H9 (cell line): ENCODE measurements at regions not wholly inside any gene's neighbourhood (a gene's known extent, or its start where the extent isn't known, plus 50 kb on each side); places are given as distances from the start of the nearest gene placed in this dataset.
A peak's percentile ranks its signal among the peaks of the same experiment; 100 is the strongest.

Source experiments
- DNase-seq: peaks from one replicate; pipeline ENCODE4 v3.0.0-alpha.2; 2017
- H2AFZ ChIP-seq: one replicate; pipeline ENCODE4 v1.6.1; 2013; ENCODE audit warnings: mild to moderate bottlenecking, low read length, control low read depth, moderate library complexity
- H2AK5ac ChIP-seq: 2 replicates; pipeline ENCODE4 v1.6.1; 2013; ENCODE audit warnings: low read length, control low read depth, mixed read lengths; ENCODE audit not compliant: insufficient read length
- H2BK120ac ChIP-seq: one replicate; pipeline ENCODE4 v1.6.1; 2013; ENCODE audit warnings: low read depth, mild to moderate bottlenecking, low read length, control low read depth, inconsistent platforms; ENCODE audit not compliant: poor library complexity, severe bottlenecking
- H2BK12ac ChIP-seq: 2 replicates; pipeline ENCODE4 v1.6.1; 2013; ENCODE audit warnings: low read length, control low read depth, mixed read lengths, low read depth; ENCODE audit not compliant: insufficient read length
- H2BK15ac ChIP-seq: 2 replicates; pipeline ENCODE4 v1.6.1; 2013; ENCODE audit warnings: low read depth, low read length, control low read depth
- H2BK20ac ChIP-seq: one replicate; pipeline ENCODE4 v1.6.1; 2013; ENCODE audit warnings: low read depth, mild to moderate bottlenecking, low read length, control low read depth, inconsistent platforms; ENCODE audit not compliant: poor library complexity, severe bottlenecking
- H2BK5ac ChIP-seq: 2 replicates; pipeline ENCODE4 v1.6.1; 2013; ENCODE audit warnings: low read length, control low read depth, mixed read lengths; ENCODE audit not compliant: insufficient read length
- H3K14ac ChIP-seq: 2 replicates; pipeline ENCODE4 v1.6.1; 2013; ENCODE audit warnings: low read length, control low read depth; ENCODE audit not compliant: insufficient read depth
- H3K18ac ChIP-seq: 2 replicates; pipeline ENCODE4 v1.6.1; 2013; ENCODE audit warnings: low read depth, mild to moderate bottlenecking, mixed read lengths, low read length, control low read depth; ENCODE audit not compliant: insufficient read length
- H3K23ac ChIP-seq: 2 replicates; pipeline ENCODE4 v1.6.1; 2013; ENCODE audit warnings: low read length, control low read depth, mixed read lengths, low read depth; ENCODE audit not compliant: insufficient read length
- H3K23me2 ChIP-seq: 2 replicates; pipeline ENCODE4 v1.6.1; 2013; ENCODE audit warnings: low read depth, mild to moderate bottlenecking, mixed read lengths, low read length, control low read depth; ENCODE audit not compliant: insufficient read length, poor library complexity, severe bottlenecking
- H3K27ac ChIP-seq: 2 replicates; pipeline ENCODE4 v1.5.1; 2013; ENCODE audit warnings: low read length, control low read depth, mixed read lengths, low read depth; ENCODE audit not compliant: insufficient read length
- H3K27me3 ChIP-seq: 2 replicates; pipeline ENCODE4 v1.6.1; 2013; ENCODE audit warnings: low read length, control low read depth, inconsistent platforms; ENCODE audit not compliant: insufficient read depth
- H3K4ac ChIP-seq: 2 replicates; pipeline ENCODE4 v1.6.1; 2013; ENCODE audit warnings: low read depth, mild to moderate bottlenecking, control low read depth, inconsistent platforms, low read length, moderate library complexity
- H3K4me1 ChIP-seq: 2 replicates; pipeline ENCODE4 v1.6.1; 2013; ENCODE audit warnings: low read length, control low read depth, inconsistent platforms; ENCODE audit not compliant: insufficient read depth
- H3K4me2 ChIP-seq: 2 replicates; pipeline ENCODE4 v1.6.1; 2013; ENCODE audit warnings: low read length, control low read depth, mixed read lengths; ENCODE audit not compliant: insufficient read length, insufficient read depth
- H3K56ac ChIP-seq: 2 replicates; pipeline ENCODE4 v1.6.1; 2013; ENCODE audit warnings: low read depth, mild to moderate bottlenecking, mixed read lengths, low read length, control low read depth; ENCODE audit not compliant: insufficient read length
- H3K79me1 ChIP-seq: 2 replicates; pipeline ENCODE4 v1.6.1; 2013; ENCODE audit warnings: low read depth, mild to moderate bottlenecking, moderate library complexity, low read length, control low read depth, inconsistent platforms; ENCODE audit not compliant: insufficient read depth, poor library complexity, severe bottlenecking
- H3K79me2 ChIP-seq: 2 replicates; pipeline ENCODE4 v1.6.1; 2013; ENCODE audit warnings: low read length, control low read depth, inconsistent platforms; ENCODE audit not compliant: insufficient read depth
- H3K9ac ChIP-seq: 2 replicates; pipeline ENCODE4 v1.6.1; 2013; ENCODE audit warnings: low read length, control low read depth, mixed read lengths; ENCODE audit not compliant: insufficient read length; ENCODE audit errors: extremely low read depth
- H3K9me3 ChIP-seq: one replicate; pipeline ENCODE4 v1.6.1; 2013; ENCODE audit warnings: low read depth, low read length, inconsistent platforms; ENCODE audit not compliant: control insufficient read depth
- H3T11ph ChIP-seq: one replicate; pipeline ENCODE4 v1.6.1; 2013; ENCODE audit warnings: mild to moderate bottlenecking, low read length, control low read depth, inconsistent platforms
- H4K20me1 ChIP-seq: one replicate; pipeline ENCODE4 v1.6.1; 2013; ENCODE audit not compliant: control insufficient read depth, insufficient read length, insufficient read depth
- H4K5ac ChIP-seq: 2 replicates; pipeline ENCODE4 v1.6.1; 2013; ENCODE audit warnings: low read depth, mild to moderate bottlenecking, mixed read lengths, low read length, control low read depth; ENCODE audit not compliant: insufficient read length
- H4K8ac ChIP-seq: replicated peaks from 2 replicates; pipeline ENCODE4 v1.6.1; 2013; ENCODE audit warnings: low read length, control low read depth, mixed read lengths, low read depth; ENCODE audit not compliant: insufficient read length
- H4K91ac ChIP-seq: 2 replicates; pipeline ENCODE4 v1.6.1; 2013; ENCODE audit warnings: low read depth, mild to moderate bottlenecking, moderate library complexity, mixed read lengths, low read length, control low read depth; ENCODE audit not compliant: insufficient read length
- H3K27ac Mint-ChIP-seq, 3 experiments: 2 replicates in 2 of 3; 3 replicates in 1 of 3; pipeline ENCODE4 v1.8.0; 2020 to 2021; ENCODE audit warnings: mixed read lengths in 3 of 3, mild to moderate bottlenecking in 1 of 3, moderate library complexity in 1 of 3
- H3K27me3 Mint-ChIP-seq: 2 replicates; pipeline ENCODE4 v1.8.0; 2021; ENCODE audit warnings: low read depth, mild to moderate bottlenecking, moderate library complexity, mixed read lengths
- H3K36me3 Mint-ChIP-seq, 3 experiments: 2 replicates in 2 of 3; 3 replicates in 1 of 3; pipeline ENCODE4 v1.8.0; 2020 to 2021; ENCODE audit warnings: low read depth in 3 of 3, mixed read lengths in 3 of 3; ENCODE audit not compliant: insufficient read depth in 1 of 3
- H3K4me1 Mint-ChIP-seq, 2 experiments: 2 replicates each; pipeline ENCODE4 v1.8.0; 2020; ENCODE audit warnings: mixed read lengths in 2 of 2
- H3K4me3 Mint-ChIP-seq, 2 experiments: 2 replicates in 1 of 2; 3 replicates in 1 of 2; pipeline ENCODE4 v1.8.0; 2020 to 2021; ENCODE audit warnings: mild to moderate bottlenecking in 2 of 2, mixed read lengths in 2 of 2, moderate library complexity in 1 of 2
- H3K9me3 Mint-ChIP-seq, 2 experiments: 2 replicates in 1 of 2; 3 replicates in 1 of 2; pipeline ENCODE4 v1.8.0; 2020; ENCODE audit warnings: mild to moderate bottlenecking in 2 of 2, mixed read lengths in 2 of 2, moderate library complexity in 1 of 2
- WGBS: extraction: QIAGEN DNeasy Blood & Tissue Kit; methylation state at CpG from one replicate; pipeline ENCODE4 v1.1.7; 2013; ENCODE audit warnings: missing lambda C conversion rate, low lambda C conversion rate, mixed read lengths; ENCODE audit not compliant: insufficient read length; ENCODE audit errors: extremely low coverage; 5-methylcytosine and 5-hydroxymethylcytosine counted together
- TF ChIP-seq, protein P1 (sequence below): fragments of 200-600 bp; sonication (generic); conservative IDR thresholded peaks from 3 replicates; pipeline ENCODE4 v1.8.0; 2021; ENCODE audit warnings: antibody characterized with exemption, mild to moderate bottlenecking

DNA sequence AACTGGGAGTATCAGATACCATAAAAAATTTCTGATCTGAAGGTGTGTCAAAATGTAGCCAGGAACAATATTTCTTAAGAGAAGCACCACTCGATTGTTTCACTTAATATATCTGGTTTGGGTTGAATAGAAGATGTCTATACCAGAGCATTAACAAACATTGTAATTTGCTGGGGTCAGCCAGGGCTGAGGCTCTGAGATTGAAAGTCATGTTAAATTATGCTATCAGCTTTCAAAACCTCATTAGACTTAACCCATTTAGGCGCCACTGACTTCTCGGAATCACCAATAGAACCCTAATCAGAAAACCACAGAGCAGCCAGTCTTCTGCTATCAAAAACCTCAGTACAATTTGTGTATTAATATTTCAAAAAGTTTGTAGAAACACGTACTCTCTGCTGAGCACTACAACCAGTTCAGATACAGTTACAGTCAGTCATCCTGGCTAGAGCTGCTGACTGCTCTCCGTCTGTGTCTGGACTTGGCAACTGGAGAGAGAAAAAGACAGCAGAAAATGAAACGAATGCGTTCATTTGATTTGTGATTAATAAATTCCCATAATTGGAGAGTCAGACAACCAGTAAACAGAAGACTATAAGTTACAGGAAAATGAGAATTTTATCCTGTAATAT is 848.6 kb upstream of the PABPC4L start:
- Mint-ChIP-seq H3K36me3 (no peaks in the 10 kb centered on the region), H3K4me1 (no peaks in the 10 kb centered on the region), H3K27me3 (no peaks in the 10 kb centered on the region), H3K9me3 (no peaks in the 10 kb centered on the region), H3K4me3 (no peak overlapping the region), H3K27ac (peak overlapping the region in 1 of 3 experiments; percentile 38; a peak in 1 of 7 replicates)
- Histone ChIP-seq H4K5ac (no peak overlapping the region), H3K14ac (no peak overlapping the region), H3K4me2 (no peak overlapping the region), H3K23me2 (no peaks in the 10 kb centered on the region), H3K79me1 (no peaks in the 10 kb centered on the region), H4K8ac (no peak overlapping the region), H3K4ac (no peak overlapping the region), H2AFZ (no peak overlapping the region), H2BK15ac (no peak overlapping the region), H3K27ac (no peak overlapping the region), H3K56ac (no peak overlapping the region), H3K9me3 (no peaks in the 10 kb centered on the region), H3K23ac (no peak overlapping the region), H3K27me3 (no peaks in the 10 kb centered on the region), H2BK20ac (no peak overlapping the region), H3K4me1 (no peaks in the 10 kb centered on the region), H4K91ac (no peak overlapping the region), H3K79me2 (no peaks in the 10 kb centered on the region), H3K9ac (no peak overlapping the region), H2BK120ac (no peak overlapping the region), H3K18ac (no peak overlapping the region), H2BK5ac (no peak overlapping the region), H3T11ph (no peak overlapping the region), H2BK12ac (no peak overlapping the region), H4K20me1 (no peaks in the 10 kb centered on the region), H2AK5ac (no peak overlapping the region)
- DNase-seq = no peak
- WGBS = no CpG with 5 or more reads among the region's 7 CpGs
- TF ChIP-seq, protein P1, sequence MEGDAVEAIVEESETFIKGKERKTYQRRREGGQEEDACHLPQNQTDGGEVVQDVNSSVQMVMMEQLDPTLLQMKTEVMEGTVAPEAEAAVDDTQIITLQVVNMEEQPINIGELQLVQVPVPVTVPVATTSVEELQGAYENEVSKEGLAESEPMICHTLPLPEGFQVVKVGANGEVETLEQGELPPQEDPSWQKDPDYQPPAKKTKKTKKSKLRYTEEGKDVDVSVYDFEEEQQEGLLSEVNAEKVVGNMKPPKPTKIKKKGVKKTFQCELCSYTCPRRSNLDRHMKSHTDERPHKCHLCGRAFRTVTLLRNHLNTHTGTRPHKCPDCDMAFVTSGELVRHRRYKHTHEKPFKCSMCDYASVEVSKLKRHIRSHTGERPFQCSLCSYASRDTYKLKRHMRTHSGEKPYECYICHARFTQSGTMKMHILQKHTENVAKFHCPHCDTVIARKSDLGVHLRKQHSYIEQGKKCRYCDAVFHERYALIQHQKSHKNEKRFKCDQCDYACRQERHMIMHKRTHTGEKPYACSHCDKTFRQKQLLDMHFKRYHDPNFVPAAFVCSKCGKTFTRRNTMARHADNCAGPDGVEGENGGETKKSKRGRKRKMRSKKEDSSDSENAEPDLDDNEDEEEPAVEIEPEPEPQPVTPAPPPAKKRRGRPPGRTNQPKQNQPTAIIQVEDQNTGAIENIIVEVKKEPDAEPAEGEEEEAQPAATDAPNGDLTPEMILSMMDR = no peak
